SK-N-SH (cell line): ENCODE measurements at regions not wholly inside any gene's neighbourhood (a gene's known extent, or its start where the extent isn't known, plus 50 kb on each side); places are given as distances from the start of the nearest gene placed in this dataset.

Experiments
- CTCF ChIA-PET: fragments of 300-600, 350-600 bp; formaldehyde crosslinking; extraction: SDS; loops from one replicate; lab custom pipeline; 2021; lab: Yijun Ruan, JAX
- POLR2A ChIA-PET: fragments of 350-600 bp; sonication (Branson Sonifier 250); formaldehyde crosslinking; extraction: SDS; loops from one replicate; lab custom pipeline; 2020; ENCODE audit warnings: antibody characterized with exemption, inconsistent platforms; lab: Yijun Ruan, JAX
- DNase-seq: peaks from one replicate; pipeline ENCODE4 v3.0.0; 2012
- H2AFZ ChIP-seq: fragments of 200-600 bp; sonication (generic); 2 replicates; pipeline ENCODE4 v1.8.1; 2016; ENCODE audit warnings: antibody characterized with exemption, mild to moderate bottlenecking, low read depth
- H3F3A ChIP-seq: fragments of 200-600 bp; sonication (generic); replicated peaks from 2 replicates; pipeline ENCODE3; 2016; ENCODE audit warnings: antibody characterized with exemption, mild to moderate bottlenecking; ENCODE audit not compliant: insufficient read depth
- H3K27ac ChIP-seq, 2 experiments: fragments of 200-500 bp in 1 of 2; fragments of 200-600 bp in 1 of 2; sonication (Bioruptor generic) in 1 of 2; sonication (generic), shearing (Covaris generic) in 1 of 2; 2 replicates each; pipeline versions ENCODE4 v1.5.1 to v1.6.1; 2014 to 2016; ENCODE audit warnings: low read depth in 2 of 2, inconsistent platforms in 1 of 2, low read length in 1 of 2, mild to moderate bottlenecking in 1 of 2, mixed read lengths in 1 of 2
- H3K27me3 ChIP-seq: fragments of 200-600 bp; sonication (generic), shearing (Covaris generic); 2 replicates; pipeline ENCODE4 v1.6.1; 2016; ENCODE audit warnings: mixed run types; ENCODE audit not compliant: insufficient read depth
- H3K36me3 ChIP-seq, 2 experiments: fragments of 200-500 bp in 1 of 2; fragments of 200-600 bp in 1 of 2; sonication (Bioruptor generic) in 1 of 2; sonication (generic) in 1 of 2; replicated peaks in 1 of 2; 2 replicates each; pipeline versions ENCODE3 to v1.5.1; 2014 to 2016; ENCODE audit warnings: low read length in 1 of 2, mild to moderate bottlenecking in 1 of 2; ENCODE audit not compliant: insufficient read depth in 2 of 2, control insufficient read depth in 1 of 2
- H3K4me1 ChIP-seq, 2 experiments: fragments of 200-500 bp in 1 of 2; fragments of 200-600 bp in 1 of 2; sonication (Bioruptor generic) in 1 of 2; sonication (generic), shearing (Covaris generic) in 1 of 2; 2 replicates each; pipeline versions ENCODE4 v1.5.1 to v1.6.1; 2014 to 2016; ENCODE audit warnings: low read depth in 1 of 2, low read length in 1 of 2, mixed run types in 1 of 2; ENCODE audit not compliant: insufficient read depth in 2 of 2, control insufficient read depth in 1 of 2
- H3K4me2 ChIP-seq: fragments of 200-600 bp; sonication (generic), shearing (Covaris generic); 2 replicates; pipeline ENCODE4 v1.6.1; 2017; ENCODE audit warnings: mixed run types
- H3K4me3 ChIP-seq, 2 experiments: fragments of 200-500 bp in 1 of 2; fragments of 200-600 bp in 1 of 2; sonication (Bioruptor generic) in 1 of 2; sonication (generic), shearing (Covaris generic) in 1 of 2; 2 replicates each; pipeline versions ENCODE4 v1.5.1 to v1.8.1; 2014 to 2016; ENCODE audit warnings: low read depth in 2 of 2, inconsistent platforms in 1 of 2, low read length in 1 of 2, mild to moderate bottlenecking in 1 of 2, mixed read lengths in 1 of 2, moderate library complexity in 1 of 2
- H3K79me2 ChIP-seq: fragments of 200-600 bp; sonication (generic); 2 replicates; pipeline ENCODE4 v1.8.1; 2017; ENCODE audit warnings: mild to moderate bottlenecking; ENCODE audit not compliant: insufficient read depth
- H3K9ac ChIP-seq: fragments of 200-600 bp; sonication (generic); 2 replicates; pipeline ENCODE4 v1.6.1; 2017; ENCODE audit warnings: mixed run types
- H3K9me2 ChIP-seq: fragments of 200-600 bp; sonication (generic); 2 replicates; pipeline ENCODE4 v1.6.1; 2017; ENCODE audit warnings: mixed run types
- H3K9me3 ChIP-seq: fragments of 200-600 bp; sonication (generic); 2 replicates; pipeline ENCODE4 v1.6.1; 2017; ENCODE audit warnings: mixed run types, mild to moderate bottlenecking, moderate library complexity
- H4K20me1 ChIP-seq: fragments of 200-600 bp; sonication (generic); 2 replicates; pipeline ENCODE4 v1.6.1; 2017; ENCODE audit warnings: mild to moderate bottlenecking, mixed run types; ENCODE audit not compliant: insufficient read depth
- CTCF ChIP-seq: fragments of 200-600 bp; sonication (generic); IDR thresholded peaks from 2 replicates; pipeline ENCODE4 v1.6.1; 2017; ENCODE audit warnings: antibody characterized with exemption, mild to moderate bottlenecking, moderate library complexity
- ELF1 ChIP-seq: IDR thresholded peaks from 2 replicates; pipeline ENCODE4 v1.4.0; 2012
- EP300 ChIP-seq, 2 experiments: IDR thresholded peaks; 2 replicates each; pipeline versions ENCODE4 v1.4.0 to v1.6.1; 2012; ENCODE audit warnings: borderline replicate concordance in 1 of 2, low read depth in 1 of 2, low read length in 1 of 2
- EZH2phosphoT487 ChIP-seq: fragments of 200-600 bp; sonication (generic); IDR thresholded peaks from 2 replicates; pipeline ENCODE4 v1.6.1; 2017; ENCODE audit warnings: low read depth, mixed run types, mild to moderate bottlenecking, antibody characterized with exemption, moderate library complexity, borderline replicate concordance
- FOSL2 ChIP-seq: IDR thresholded peaks from 2 replicates; pipeline ENCODE4 v1.4.0; 2012; ENCODE audit warnings: low read depth, mild to moderate bottlenecking, moderate library complexity, borderline replicate concordance
- FOXM1 ChIP-seq: IDR thresholded peaks from 2 replicates; pipeline ENCODE4 v1.4.0; 2012; ENCODE audit warnings: low read depth, mild to moderate bottlenecking
- MAX ChIP-seq: IDR thresholded peaks from 2 replicates; pipeline ENCODE4 v1.4.0; 2012; ENCODE audit warnings: low read depth
- MEF2A ChIP-seq: IDR thresholded peaks from 2 replicates; pipeline ENCODE4 v1.4.0; 2012; ENCODE audit warnings: low read depth, borderline replicate concordance
- MXI1 ChIP-seq: IDR thresholded peaks from 2 replicates; pipeline ENCODE4 v1.6.1; 2012; ENCODE audit warnings: mild to moderate bottlenecking, low read depth, low read length, improper control_type of control experiment
- RAD21 ChIP-seq: IDR thresholded peaks from 2 replicates; pipeline ENCODE4 v1.6.1; 2012; ENCODE audit warnings: mild to moderate bottlenecking, low read length
- RCOR1 ChIP-seq: fragments of 150-350 bp; IDR thresholded peaks from 2 replicates; pipeline ENCODE4 v1.6.1; 2017; ENCODE audit warnings: antibody characterized with exemption, low read length
- RFX5 ChIP-seq: IDR thresholded peaks from 2 replicates; pipeline ENCODE4 v1.6.1; 2012; ENCODE audit warnings: mild to moderate bottlenecking, improper control_type of control experiment, low read length
- TCF12 ChIP-seq: IDR thresholded peaks from 2 replicates; pipeline ENCODE4 v1.4.0; 2012
- TEAD4 ChIP-seq: IDR thresholded peaks from 2 replicates; pipeline ENCODE4 v1.4.0; 2012; ENCODE audit warnings: mild to moderate bottlenecking, borderline replicate concordance; ENCODE audit not compliant: insufficient read depth
- USF2 ChIP-seq: fragments of 150-350 bp; IDR thresholded peaks from 2 replicates; pipeline ENCODE4 v1.6.1; 2017; ENCODE audit warnings: antibody characterized with exemption, low read length, low read depth, borderline replicate concordance
- YY1 ChIP-seq: IDR thresholded peaks from 2 replicates; pipeline ENCODE4 v1.4.0; 2012; ENCODE audit warnings: low read depth, mild to moderate bottlenecking
- WGBS: methylation state at CpG from one replicate; pipeline ENCODE4 v1.1.6; 2017; ENCODE audit warnings: low lambda C conversion rate; 5-methylcytosine and 5-hydroxymethylcytosine counted together
- TF ChIP-seq, protein P1 (sequence below): IDR thresholded peaks from 2 replicates; pipeline ENCODE4; 2012

GRCh38 chr18:50457639-50458038 lies 82.8 kb downstream of the SKA1 start:
- 5% methylated on average over 2 of the region's 2 CpGs for WGBS

GRCh38 chr18:50458366-50458765 lies 83.5 kb downstream of the SKA1 start:
- TF ChIP-seq YY1 (no peak), MEF2A (no peak), USF2 (no peak), ELF1 (no peak), CTCF (no peak), RAD21 (no peak), EZH2phosphoT487 (no peak), TCF12 (no peak), MAX (no peak), EP300 (IDR thresholded peaks at IDR 0.05; ENCODE audit: borderline replicate concordance in 1 of 2, low read depth in 1 of 2, low read length in 1 of 2) (no peak)
- TF ChIP-seq, all 33 proteins: peak for 0
- H3K9ac ChIP-seq, result no peak overlapping the region
- H3K27ac ChIP-seq, result no peak overlapping the region
- no peaks in the 10 kb centered on the region for H4K20me1 ChIP-seq
- CTCF ChIA-PET, result interaction anchor here (1.2 kb wide), 1 partner anchor 11 kb away, joined by 3 read pairs; no protein-coding TSS in a partner anchor
- H3F3A ChIP-seq, result no peaks in the 10 kb centered on the region
- DNase-seq, result no peak
- no peak overlapping the region for H3K4me2 ChIP-seq
- H3K79me2 ChIP-seq, result no peaks in the 10 kb centered on the region
- H3K4me3 ChIP-seq, result no peak overlapping the region
- POLR2A ChIA-PET, result no interaction called here
- 17% methylated on average over 3 of the region's 3 CpGs for WGBS
- no peaks in the 10 kb centered on the region for H3K36me3 ChIP-seq
- H3K4me1 ChIP-seq, result no peaks in the 10 kb centered on the region
- H3K9me3 ChIP-seq, result no peaks in the 10 kb centered on the region
- H2AFZ ChIP-seq, result no peak overlapping the region
- no peaks in the 10 kb centered on the region for H3K27me3 ChIP-seq
- H3K9me2 ChIP-seq, result no peaks in the 10 kb centered on the region

More at GRCh38 chr18:50457639-50458038, 82.8 kb downstream of the SKA1 start:
- TF ChIP-seq MXI1, result no peak
- no peak for TF ChIP-seq RFX5
- TF ChIP-seq RCOR1, result no peak
- no peak for TF ChIP-seq TEAD4
- TF ChIP-seq CTCF, result no peak
- TF ChIP-seq RAD21, result no peak
- TF ChIP-seq MEF2A, result no peak
- no peak for TF ChIP-seq FOXM1
- no peak for TF ChIP-seq FOSL2
- TF ChIP-seq, protein P1, sequence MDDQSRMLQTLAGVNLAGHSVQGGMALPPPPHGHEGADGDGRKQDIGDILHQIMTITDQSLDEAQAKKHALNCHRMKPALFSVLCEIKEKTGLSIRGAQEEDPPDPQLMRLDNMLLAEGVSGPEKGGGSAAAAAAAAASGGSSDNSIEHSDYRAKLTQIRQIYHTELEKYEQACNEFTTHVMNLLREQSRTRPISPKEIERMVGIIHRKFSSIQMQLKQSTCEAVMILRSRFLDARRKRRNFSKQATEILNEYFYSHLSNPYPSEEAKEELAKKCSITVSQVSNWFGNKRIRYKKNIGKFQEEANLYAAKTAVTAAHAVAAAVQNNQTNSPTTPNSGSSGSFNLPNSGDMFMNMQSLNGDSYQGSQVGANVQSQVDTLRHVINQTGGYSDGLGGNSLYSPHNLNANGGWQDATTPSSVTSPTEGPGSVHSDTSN, result no peak
- no peak for TF ChIP-seq USF2
- DNase-seq, result no peak
- Histone ChIP-seq H3K9ac (no peak overlapping the region), H3K9me2 (no peaks in the 10 kb centered on the region), H2AFZ (no peak overlapping the region), H3F3A (no peaks in the 10 kb centered on the region), H3K27ac (no peak overlapping the region), H3K9me3 (no peaks in the 10 kb centered on the region), H3K36me3 (no peaks in the 10 kb centered on the region), H4K20me1 (no peaks in the 10 kb centered on the region), H3K27me3 (no peaks in the 10 kb centered on the region), H3K79me2 (no peaks in the 10 kb centered on the region), H3K4me3 (no peak overlapping the region), H3K4me1 (no peaks in the 10 kb centered on the region), H3K4me2 (no peak overlapping the region)
- POLR2A ChIA-PET, result no interaction called here
- CTCF ChIA-PET, result no interaction called here
